Left renal pelvis (tissue), 4 donors: ENCODE measurements at regions not wholly inside any gene's neighbourhood (a gene's known extent, or its start where the extent isn't known, plus 50 kb on each side); places are given as distances from the start of the nearest gene placed in this dataset.

Experiments used
- DNase-seq, 4 donors: peaks; one replicate each; pipeline ENCODE4 v3.0.0-alpha.2; 2013; ENCODE audit warnings: low read depth in 4 of 4, low spot score in 3 of 4

DNA sequence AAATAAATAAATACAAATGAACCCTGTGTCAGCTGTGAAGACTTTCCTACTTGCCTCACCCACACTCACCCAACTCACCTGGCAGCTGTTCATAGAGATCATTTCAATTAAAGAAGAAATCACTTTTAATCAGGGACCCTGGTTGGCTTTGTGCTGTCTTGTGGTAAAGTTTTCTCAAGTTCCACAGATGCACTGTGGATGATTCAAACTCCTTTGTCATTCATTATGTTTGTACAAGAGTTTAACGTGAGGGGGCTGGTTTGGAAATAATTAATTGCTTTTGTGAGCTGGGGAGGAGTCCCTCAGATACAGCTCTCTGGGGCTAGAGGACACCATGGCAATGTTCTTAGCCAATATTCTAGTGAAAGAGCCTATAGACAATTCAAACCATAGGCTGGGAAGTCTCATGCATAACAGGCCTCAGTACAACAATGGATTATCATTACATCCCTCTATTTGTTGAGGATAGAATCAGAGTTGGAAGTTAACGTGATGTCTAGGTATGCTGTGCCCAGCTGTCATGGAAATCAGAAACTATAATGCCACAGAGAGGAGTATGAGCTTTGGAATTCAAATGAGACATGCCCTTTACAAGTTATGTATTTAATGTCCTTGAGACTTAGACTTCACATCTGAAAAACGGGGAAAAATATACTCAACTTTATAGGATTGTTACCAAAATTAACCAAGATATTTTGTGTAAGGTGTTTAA lies 698.5 kb downstream of the KCNA4 start:
- DNase-seq: no peak

DNA sequence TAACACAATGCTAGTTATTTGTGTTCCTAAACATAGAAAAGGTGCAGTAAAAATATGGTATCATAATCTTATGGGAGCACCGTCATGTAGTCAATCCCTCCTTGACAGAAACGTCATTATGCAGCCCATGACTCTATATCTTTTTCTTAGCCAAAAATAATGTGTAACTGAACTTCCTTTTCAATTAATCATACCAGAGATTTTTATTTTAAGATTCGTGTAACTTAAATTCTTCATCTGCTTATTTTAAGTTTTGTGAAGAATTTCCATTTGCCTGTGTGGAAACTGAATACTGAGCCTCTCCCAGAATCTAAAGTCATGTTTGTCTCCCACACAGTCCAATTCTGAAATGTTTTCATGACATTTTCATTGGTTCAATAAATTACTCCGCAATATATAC lies 699.1 kb downstream of the KCNA4 start:
- no peak for DNase-seq

DNA sequence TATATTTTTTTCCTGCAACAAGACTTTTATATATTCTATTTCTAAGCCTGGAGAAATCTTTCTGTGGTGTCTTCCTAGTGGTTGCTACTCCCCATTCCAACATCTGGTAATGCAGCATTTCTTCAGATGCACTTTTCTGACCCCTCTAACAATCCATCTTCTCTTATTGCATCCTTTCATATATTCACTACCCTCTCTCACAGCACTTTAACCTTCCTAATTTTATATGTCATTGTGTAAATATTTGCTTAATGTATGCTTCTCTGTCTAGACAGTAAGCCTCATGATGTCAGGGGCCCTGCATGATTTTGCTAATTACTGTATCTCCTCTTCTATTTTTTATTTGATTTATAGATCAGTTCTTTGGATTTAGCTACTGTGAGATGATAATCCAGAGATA lies 701.6 kb downstream of the KCNA4 start:
- DNase-seq: no peak

DNA sequence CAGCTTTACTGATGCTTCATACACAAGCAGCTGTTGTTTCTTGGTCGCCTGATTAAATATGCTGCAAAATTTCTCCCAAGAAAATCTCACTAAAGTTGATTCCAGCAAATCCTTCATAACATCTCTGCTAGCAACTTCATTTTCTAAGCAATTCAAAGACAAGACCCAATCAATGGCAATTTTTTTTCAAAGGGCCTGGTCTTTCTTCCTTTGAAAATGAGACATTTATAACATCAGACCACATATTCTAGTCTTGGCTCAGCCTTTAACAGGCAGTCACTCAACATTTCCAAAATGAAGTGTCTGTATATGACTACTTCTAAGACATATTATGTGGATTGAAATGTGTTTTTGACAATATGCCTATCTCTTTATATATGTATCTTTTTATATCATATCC lies 702.6 kb downstream of the KCNA4 start:
- no peak for DNase-seq

DNA sequence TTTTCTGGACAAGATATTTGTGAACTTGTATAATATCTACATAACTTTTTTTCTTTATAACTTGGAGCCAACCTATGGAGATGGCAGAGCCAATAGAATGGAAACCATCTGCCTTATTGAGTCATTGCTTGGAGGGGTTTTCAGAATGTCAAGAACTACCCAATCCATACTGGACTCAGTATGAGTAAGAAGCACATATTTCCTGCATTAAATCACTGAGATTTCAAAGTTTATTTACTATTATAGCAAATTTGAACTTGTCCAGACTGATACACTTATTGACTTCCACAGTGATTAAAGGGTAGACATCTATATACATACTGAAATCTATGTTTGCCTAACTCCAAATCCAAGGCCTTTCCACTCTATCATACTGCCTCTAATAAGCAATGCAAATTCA lies 704.0 kb downstream of the KCNA4 start:
- DNase-seq: no peak

DNA sequence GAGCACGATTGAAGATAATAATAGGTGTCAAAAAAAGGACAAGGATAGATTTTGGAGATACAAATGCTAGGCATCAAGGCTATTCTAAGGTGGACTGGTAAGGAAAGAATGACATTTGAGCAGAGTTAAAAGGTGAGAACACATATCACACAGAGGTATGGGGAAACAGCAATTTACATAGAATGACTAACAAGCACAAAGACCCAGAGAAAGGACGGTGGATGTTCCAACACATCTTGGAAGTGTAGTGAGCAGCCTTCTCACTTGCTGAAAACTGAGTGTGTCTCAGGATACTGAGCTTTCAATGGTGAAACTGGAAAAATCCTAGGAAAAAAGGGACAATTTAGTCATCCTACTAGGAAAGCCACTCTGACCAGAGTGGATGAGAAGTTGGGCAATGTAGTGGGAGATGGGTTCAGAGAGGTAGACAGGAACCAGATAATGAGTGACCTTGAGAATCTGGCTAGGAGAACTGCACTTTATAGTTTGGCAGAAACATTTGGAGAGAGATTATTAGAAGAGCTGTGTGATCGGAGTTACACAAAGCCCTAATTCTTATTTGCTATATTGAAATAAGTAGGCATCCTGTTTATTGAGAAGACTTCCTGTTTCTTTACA lies 706.0 kb downstream of the KCNA4 start:
- no peak for DNase-seq

DNA sequence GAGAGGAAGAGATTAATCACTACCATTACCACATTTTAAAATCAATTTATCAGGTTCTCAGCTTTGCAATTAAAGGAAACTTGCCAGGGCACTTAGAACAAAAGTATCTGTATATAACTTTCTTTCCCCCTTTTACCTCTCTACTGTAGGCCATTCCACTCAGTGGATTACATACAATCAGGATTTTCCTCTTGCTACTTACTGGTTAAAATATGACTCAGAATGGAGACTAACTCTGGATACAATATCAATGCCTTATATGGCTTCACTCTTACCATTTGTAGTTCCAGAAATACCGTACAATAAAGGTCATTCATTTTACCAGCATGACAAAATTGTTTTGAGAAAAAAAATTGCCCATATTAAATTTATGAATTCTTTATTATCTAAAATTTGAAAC lies 706.8 kb downstream of the KCNA4 start:
- no peak for DNase-seq

DNA sequence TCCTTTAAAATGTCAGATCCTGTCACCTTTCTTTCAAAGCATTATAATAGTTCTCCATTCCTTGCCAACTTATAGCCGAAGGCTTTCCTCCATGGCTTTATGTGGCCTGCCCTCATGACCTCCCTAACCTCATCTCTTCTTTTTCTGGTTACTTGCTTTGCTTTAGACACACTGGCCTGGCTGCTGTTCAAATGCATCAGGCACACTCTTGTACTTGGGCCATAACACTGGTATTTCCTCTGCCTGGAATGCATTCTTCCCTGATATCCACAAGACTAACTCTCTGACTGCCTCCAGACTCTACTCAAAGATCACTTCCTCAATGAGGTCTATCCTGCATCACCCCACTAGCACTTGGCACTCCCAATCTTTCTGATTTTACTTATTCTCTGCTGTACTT lies 710.3 kb downstream of the KCNA4 start:
- DNase-seq: no peak

DNA sequence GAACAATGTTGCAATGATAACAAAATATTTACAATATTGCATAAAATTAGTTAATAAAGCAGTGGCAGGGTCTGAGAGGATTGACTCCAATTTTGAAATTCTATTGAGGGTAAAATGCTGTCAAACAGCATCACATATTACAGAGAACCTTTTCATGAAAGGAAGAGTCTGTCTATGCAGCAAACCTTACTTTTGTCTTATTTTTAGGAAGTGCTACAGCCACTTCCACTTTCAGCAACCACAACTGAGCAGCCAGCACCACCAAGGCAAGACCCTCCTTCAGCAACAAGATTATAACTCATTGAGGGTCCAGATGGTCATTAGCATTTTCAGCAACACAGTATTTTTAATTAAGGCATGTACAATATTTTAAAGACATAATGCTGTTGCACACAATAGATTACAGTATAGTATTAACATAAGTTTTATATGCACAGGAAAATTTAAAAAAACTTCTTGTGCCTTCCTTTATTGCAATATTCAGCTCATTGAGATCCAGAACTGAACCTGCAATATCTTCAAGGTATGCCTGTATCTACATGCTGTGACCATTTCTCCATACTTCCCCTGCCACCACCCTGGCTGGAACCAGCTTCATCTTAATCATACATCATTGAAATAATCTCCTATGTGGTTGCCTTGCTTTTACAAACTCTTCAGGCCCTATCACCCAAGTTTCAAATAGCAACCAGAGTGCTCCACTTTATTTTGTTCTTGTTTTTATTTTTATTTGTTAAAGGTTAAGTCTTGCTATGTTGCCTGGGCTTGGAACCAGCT lies 711.2 kb downstream of the KCNA4 start:
- no peak for DNase-seq

DNA sequence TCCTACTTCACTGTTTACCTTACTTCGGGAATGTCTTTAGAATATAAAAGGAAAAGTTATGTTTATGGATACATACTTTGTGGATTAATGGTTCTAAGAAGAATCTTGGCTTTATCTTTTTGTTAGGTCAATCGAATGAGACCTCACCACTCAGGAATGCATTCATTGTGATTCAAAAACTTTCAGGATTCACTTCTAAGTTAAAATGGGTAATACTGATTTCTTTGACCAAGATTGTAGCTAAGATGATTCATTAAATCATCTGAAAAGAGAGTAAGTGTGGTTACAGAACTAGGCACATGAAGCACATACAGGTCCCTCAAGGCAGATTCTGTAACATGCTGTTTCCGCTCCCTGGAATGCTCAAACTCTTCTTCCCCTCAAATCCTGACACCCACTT lies 716.4 kb downstream of the KCNA4 start:
- DNase-seq: no peak

DNA sequence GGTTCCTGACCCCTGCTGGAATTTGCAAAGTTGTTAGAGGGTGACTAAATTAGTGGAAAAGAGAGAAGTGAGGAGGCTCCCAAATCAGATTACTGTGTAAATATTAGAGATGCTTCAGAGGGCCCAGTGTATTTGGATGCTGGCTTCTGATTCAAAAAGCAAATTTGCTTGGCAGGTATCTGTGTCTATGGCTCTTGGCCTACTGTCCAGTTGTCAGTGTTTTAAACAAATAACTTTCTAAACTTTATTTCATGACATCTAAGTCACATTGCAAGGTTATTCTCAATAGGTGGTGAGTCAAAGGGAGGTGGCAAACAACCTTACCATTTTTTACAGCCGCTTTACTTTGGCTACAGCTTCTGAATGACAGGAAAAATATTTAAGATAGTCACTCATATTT lies 720.1 kb downstream of the KCNA4 start:
- no peak for DNase-seq

DNA sequence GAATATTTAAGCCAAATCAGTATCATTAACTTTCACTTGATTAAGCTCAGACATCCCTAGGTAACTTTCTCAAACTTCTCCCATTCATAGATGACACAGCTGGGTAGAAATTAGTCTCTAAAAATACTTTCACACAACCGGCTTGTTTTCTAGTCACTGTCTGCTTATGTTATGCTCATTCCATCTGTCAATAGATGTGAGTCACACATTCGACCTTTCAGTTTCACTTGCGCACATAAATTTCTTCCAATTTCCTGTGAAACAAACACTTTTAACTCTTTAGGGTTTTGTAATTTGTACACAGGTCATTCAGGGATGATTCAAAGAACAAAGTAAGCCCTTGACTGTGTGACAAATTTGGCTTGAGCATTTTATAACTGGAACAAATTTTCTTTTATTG lies 723.0 kb downstream of the KCNA4 start:
- no peak for DNase-seq

DNA sequence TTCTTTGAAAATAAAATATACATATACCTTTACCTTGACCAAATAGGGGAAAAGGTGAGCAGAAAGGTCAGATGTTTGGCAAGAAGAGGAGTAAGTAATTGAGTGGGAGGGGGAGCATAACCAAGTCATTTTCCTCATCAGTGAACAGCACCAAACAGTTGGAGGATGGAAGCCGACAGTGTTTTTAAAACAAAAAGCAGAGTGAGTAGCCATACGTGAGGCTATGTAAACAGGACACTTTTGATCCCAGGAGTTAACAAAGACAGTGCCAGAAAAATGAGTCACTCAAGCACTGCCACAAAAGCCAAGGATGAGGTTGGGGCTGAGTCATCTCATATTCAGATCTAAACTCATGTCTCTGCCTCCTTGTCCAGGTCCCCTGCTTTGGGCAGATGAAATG lies 734.7 kb downstream of the KCNA4 start:
- DNase-seq: no peak

DNA sequence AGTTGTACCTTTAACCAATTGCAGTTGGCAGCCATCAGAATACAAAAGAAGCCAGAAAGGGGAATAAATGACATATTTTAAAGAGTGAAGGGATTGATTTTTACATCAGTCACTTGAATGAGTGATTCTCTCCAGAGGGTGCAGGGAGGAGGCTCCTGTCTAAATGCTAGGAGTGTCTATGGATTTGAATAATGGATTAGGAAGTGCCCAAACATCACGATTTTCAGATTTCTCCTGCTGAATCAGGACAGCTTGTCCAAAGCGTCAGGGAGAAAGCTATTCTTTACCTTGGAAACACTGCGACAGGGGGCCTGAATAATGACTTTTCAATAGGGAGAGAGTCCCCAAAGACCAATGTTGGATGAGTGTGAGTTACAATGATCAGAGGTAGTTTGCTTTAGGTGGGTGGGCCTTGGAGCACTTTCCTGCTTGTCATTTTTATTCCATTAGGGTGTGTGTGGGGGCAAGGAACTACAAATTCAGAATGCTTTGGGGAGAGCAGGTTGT lies 735.5 kb downstream of the KCNA4 start:
- no peak for DNase-seq

DNA sequence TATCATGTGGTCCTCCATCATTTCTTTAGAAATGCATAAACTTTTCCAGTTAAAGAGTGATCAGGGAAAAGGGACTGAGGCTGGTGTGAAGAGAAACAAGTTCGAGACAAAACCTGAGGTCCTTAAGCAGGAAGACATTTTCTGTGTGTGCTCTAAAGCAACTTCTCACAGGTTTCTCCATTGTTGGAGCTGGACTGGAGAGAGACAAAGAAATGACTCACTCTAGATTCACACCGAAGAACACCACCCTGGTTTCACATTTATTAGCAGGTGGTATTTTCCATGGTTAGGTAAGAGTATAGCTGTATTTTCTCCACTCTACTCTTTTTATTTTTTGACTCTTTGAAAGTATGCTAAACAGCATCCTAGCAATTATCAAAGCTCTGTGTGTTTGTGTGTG lies 736.4 kb downstream of the KCNA4 start:
- DNase-seq: no peak

DNA sequence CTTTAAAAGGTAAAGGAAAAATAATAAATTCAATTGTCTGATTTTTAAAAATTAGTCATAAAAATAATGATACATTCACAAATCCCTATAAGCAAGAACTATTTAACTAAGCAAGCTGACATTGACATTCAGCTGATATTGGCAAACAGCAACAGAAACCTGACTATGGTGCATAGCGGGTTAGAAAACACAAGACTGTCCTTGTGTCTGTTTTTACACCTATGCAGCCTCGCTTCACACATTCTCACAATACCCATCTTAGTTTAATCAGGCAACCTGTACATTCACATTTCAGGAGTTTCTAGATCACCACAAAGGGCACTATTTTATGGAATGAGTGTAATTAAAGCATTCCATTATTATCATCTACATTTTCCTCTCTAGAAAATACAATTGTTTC lies 737.1 kb downstream of the KCNA4 start:
- no peak for DNase-seq

DNA sequence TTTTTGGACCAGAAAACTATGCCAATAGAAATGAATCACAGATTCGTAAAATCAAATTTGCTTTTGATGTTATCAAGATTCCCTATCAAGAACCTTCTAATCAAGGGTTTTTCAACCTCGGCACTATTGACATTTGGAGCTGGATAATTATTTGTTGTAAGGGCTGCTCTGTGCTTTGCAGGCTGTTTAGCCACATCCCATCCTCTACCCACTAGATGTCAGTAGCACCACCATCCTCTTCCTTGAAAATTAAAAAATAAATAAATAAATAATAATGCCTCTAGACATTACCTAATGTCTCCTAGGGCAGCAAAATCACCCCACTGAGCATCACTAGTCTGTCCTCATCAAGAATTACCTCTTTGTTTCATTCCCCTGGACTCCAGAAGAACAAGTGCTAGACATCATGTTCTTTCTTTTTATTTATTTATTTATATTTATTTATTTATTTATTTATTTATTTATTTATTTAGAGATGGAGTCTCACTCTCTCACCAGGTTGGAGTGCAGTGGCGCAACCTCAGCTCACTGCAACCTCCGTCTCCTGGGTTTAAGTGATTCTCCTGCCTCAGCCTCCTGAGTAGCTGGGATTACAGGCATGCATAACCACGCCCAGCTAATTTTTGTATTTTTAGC lies 744.7 kb downstream of the KCNA4 start:
- DNase-seq: no peak

DNA sequence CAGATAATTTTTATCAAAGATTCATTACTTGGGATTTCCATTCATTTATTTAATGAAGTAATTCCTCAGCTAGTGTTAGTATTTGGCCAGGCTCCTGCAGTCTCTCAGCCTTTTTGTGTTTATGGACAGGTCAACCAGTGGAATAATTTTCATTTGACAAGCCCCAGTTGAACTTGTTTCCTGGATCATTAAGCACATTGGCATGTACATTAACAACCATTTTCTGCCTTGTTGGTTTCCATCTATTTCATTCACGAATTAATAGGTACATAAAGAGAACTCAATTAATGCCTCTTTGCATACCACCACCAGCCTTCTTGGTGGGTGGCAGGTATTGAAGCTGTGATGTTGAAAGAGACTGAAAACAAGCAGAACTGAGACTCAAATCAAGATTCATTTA lies 745.2 kb downstream of the KCNA4 start:
- no peak for DNase-seq

DNA sequence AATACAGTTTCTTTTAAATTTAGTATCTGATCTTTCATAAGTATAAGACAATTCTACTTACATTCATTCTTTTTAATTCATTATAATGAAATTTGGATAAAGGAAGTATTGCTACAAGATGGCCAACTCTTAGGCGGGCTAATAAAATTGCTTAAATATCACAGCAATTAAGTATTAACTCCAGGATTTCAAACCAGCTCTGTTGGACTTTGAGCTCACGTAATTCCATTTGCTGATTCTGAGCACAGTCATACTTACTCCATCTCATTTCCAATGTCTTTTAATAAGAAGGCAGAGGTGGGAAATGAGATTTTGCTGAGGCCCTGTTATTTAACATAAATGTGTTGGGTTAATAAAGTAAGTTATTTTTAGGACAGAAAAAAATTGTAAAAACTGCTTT lies 748.1 kb downstream of the KCNA4 start:
- DNase-seq: no peak

DNA sequence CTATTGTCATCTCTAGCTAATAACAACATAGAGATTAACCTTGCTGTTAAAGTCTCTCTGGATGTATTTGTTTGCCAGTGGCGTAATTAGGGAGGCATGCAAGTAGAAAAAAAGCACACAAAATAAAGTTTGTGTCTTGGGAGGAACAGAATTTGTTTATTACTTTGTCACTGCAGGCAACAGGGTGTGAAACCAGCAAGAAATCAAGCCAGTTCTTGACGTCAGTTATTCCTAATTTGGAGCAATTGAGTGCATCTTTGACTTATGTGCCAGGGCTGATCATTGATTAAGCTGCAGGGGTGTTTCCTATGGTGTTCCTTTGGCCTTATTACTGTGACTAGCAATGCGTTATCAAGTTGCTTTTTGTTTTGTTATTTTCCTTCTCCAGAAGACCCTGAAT lies 751.0 kb downstream of the KCNA4 start:
- no peak for DNase-seq

DNA sequence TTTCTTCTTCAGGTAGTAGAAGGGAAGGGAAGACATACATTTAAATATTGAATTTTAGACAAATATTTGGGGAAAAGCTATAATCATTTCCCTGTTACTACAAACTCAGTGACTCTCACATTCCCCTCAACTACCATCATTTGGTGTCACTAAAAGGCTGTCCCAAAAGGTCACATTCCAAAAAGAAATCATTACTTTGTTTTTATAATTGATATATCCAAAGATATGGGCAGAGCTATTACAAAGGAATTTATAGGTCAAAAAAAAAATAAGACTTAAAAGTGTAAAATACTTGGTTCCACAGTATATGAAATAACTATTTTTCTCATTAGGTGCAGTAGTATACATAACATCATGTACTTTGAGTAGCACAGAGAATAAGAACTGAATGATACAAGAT lies 751.4 kb downstream of the KCNA4 start:
- no peak for DNase-seq
